IgD-negative memory B cell (primary cell): ENCODE measurements at regions not wholly inside any gene's neighbourhood (a gene's known extent, or its start where the extent isn't known, plus 50 kb on each side); places are given as distances from the start of the nearest gene placed in this dataset.

Source experiments
- H3K27ac Mint-ChIP-seq, 3 donors: one replicate each; pipeline ENCODE4 v1.8.0; 2020 to 2022; ENCODE audit warnings: mild to moderate bottlenecking in 3 of 3, mixed read lengths in 3 of 3, moderate library complexity in 1 of 3
- H3K27me3 Mint-ChIP-seq: one replicate; pipeline ENCODE4 v1.8.0; 2021; ENCODE audit warnings: mixed read lengths
- H3K36me3 Mint-ChIP-seq: one replicate; pipeline ENCODE4 v1.8.0; 2020; ENCODE audit warnings: mild to moderate bottlenecking, mixed read lengths
- H3K4me1 Mint-ChIP-seq, 3 donors: one replicate each; pipeline ENCODE4 v1.8.0; 2020 to 2022; ENCODE audit warnings: mixed read lengths in 3 of 3, mild to moderate bottlenecking in 1 of 3
- H3K4me3 Mint-ChIP-seq, 4 donors: one replicate each; pipeline ENCODE4 v1.8.0; 2020 to 2022; ENCODE audit warnings: mild to moderate bottlenecking in 4 of 4, mixed read lengths in 4 of 4, moderate library complexity in 3 of 4
- H3K9me3 Mint-ChIP-seq, 3 donors: one replicate each; pipeline ENCODE4 v1.8.0; 2020 to 2021; ENCODE audit warnings: mixed read lengths in 3 of 3, mild to moderate bottlenecking in 1 of 3

DNA sequence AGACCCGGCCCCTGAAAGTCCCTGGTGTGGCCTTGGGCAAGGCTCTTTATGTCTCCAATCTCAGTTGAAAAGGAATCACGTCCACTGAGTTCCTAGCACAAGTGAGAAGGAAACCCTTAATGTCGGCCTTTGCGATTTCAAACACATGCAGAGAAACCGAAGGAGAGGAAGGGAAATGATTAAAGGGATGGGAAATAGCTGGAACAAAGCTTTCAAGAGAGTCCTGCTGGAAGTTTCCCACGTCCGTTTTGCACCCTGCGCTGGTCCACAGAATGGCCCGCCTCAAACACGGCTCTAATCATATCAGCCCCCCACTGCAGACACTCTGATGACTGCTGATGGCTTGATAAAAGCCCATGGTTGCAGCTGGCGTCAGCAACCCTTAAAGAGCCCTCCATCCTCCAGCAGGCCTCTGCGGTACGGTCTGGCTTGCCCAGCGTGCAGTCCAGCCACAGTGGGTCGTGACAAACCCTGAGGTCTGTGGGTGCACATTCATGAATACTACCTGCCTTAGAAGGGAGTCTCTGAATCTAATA lies 765.5 kb upstream of the EEF2KMT start:
- Mint-ChIP-seq H3K4me1 (no peaks in the 10 kb centered on the region), H3K36me3 (no peaks in the 10 kb centered on the region), H3K4me3 (no peak overlapping the region), H3K27me3 (no peaks in the 10 kb centered on the region), H3K27ac (no peak overlapping the region), H3K9me3 (peaks cover 5 to 11% (median 9%) of the 10 kb centered on the region in 3 donors)

DNA sequence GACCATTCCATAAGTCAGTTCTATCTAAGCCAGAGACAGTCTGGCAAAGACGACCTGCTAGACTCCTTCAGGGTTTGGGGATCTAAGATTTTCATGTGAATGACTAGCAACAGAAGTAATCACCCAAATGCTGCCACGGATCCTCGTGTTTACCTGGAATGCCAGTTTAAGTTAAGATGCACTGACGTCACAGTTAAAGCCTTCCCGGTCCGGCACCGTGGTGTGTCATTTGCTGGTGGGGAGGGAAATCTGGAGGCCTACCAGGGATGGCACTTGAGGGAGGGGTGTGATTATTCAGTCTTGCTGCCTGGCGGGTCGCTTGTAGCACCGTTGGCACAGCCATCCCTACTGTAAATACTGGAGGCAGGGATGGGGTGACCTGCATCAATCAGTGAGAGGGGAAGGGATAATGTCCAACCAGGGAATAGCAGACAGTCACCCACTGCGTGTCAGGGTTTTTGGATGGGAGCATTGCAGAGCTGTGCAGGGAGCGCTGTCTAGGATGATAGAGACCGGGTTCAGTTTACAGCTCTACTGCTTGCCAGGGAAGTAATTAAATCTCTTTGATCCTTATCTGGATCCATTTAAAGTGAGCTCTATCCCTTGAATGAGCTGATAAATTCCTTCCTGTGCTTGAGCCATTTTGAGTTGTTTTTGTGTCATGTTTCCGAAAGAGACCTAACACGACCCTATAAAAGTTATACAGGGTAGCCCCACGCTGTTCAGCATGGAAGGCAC lies 764.7 kb upstream of the EEF2KMT start:
- H3K36me3 Mint-ChIP-seq, result no peaks in the 10 kb centered on the region
- no peak overlapping the region for H3K4me3 Mint-ChIP-seq
- no peak overlapping the region for H3K27ac Mint-ChIP-seq
- peaks cover 5 to 11% (median 9%) of the 10 kb centered on the region in 3 donors for H3K9me3 Mint-ChIP-seq
- H3K4me1 Mint-ChIP-seq, result no peaks in the 10 kb centered on the region
- H3K27me3 Mint-ChIP-seq, result no peaks in the 10 kb centered on the region

DNA sequence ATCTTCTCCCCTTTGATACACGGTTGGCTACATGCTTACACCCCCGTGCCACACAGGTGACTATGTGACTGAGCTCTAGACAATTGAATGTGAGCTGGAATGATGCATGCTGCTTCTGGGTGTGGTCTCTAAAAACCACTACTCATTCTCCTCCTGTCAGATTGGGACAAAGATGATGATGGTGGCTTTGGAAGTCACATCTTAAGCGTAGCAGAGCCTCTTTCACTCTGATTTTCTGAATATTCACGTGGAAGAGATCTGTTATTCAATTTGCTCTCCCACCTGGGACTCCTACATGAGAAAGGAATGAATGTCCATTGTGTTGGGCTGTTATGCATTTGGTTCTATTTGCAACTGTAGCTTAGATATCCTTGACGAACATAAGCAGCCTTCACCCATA lies 763.6 kb upstream of the EEF2KMT start:
- Mint-ChIP-seq H3K27ac (no peak overlapping the region), H3K27me3 (no peaks in the 10 kb centered on the region), H3K9me3 (peaks cover 3 to 11% (median 5%) of the 10 kb centered on the region in 3 donors), H3K36me3 (no peaks in the 10 kb centered on the region), H3K4me3 (no peak overlapping the region), H3K4me1 (no peaks in the 10 kb centered on the region)

DNA sequence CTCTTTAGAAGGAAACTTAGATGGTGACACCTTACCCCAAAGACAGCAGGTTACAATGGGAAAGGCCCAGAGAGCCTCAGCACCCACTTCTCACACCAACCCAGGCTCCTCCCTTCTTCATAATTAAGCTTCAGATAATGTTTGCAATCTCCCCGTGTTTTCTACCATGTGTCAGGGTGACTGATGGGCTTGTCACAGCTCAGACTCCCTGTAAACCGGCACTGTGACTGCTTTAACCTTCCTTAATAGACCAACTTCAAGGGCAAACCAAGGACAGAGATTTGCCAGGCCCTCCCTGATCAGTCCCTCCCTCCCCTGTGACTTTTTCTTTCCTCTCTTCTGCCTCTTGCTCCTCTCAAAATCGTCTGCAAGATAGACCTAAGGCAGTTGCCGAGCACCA lies 760.6 kb upstream of the EEF2KMT start:
- no peak overlapping the region for H3K4me3 Mint-ChIP-seq
- H3K9me3 Mint-ChIP-seq, result peaks cover 1 to 7% (median 5%) of the 10 kb centered on the region in 3 donors
- H3K4me1 Mint-ChIP-seq, result no peaks in the 10 kb centered on the region

DNA sequence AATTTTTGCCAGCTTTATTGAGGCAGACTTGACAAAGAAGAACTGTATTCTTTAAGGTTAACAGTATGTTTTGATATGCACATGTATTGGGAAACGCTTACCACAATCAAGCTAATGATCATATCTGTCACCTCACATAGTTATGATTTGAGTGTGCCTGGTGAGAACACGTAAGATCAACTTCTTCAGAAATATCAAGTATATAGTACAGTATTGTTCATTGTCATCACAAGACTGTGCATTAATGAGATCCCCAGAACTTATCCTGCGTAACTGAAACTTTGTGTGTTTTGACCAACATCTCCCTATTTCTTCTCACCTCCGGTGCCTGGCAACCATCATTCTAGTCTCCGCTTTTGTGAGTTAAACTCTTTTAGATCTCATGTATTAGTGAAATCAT lies 756.4 kb upstream of the EEF2KMT start:
- Mint-ChIP-seq H3K4me3 (no peak overlapping the region), H3K9me3 (peaks cover 1 to 18% (median 4%) of the 10 kb centered on the region in 3 donors), H3K27ac (no peak overlapping the region), H3K36me3 (no peaks in the 10 kb centered on the region), H3K4me1 (no peaks in the 10 kb centered on the region), H3K27me3 (no peaks in the 10 kb centered on the region)

More for the DNA sequence above, 760.6 kb upstream of the EEF2KMT start:
- H3K36me3 Mint-ChIP-seq, result no peaks in the 10 kb centered on the region
- H3K27me3 Mint-ChIP-seq, result no peaks in the 10 kb centered on the region
- no peak overlapping the region for H3K27ac Mint-ChIP-seq

DNA sequence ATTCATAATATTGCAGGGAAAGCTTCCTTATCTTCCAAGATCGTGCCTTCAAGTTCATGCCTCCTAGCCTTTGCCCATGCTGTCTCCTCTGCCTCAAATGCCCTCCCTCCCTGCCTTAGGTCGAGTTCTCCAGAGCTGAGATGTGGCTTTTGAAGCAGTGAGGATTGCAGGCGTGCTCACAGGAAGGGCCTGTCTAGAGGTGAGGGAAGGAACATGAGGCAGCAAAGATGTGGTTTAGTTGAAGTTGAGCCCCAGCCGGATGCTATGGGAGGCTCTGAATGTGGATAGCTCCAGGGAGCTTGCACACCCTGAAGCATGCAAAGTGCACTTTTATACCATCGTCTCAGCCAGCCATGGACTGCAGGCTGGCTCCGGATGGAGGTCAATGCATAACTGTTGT lies 754.6 kb upstream of the EEF2KMT start:
- Mint-ChIP-seq H3K4me1 (no peaks in the 10 kb centered on the region), H3K4me3 (no peak overlapping the region), H3K27ac (no peak overlapping the region), H3K27me3 (no peaks in the 10 kb centered on the region), H3K9me3 (peaks cover 1 to 18% (median 4%) of the 10 kb centered on the region in 3 donors), H3K36me3 (no peaks in the 10 kb centered on the region)

DNA sequence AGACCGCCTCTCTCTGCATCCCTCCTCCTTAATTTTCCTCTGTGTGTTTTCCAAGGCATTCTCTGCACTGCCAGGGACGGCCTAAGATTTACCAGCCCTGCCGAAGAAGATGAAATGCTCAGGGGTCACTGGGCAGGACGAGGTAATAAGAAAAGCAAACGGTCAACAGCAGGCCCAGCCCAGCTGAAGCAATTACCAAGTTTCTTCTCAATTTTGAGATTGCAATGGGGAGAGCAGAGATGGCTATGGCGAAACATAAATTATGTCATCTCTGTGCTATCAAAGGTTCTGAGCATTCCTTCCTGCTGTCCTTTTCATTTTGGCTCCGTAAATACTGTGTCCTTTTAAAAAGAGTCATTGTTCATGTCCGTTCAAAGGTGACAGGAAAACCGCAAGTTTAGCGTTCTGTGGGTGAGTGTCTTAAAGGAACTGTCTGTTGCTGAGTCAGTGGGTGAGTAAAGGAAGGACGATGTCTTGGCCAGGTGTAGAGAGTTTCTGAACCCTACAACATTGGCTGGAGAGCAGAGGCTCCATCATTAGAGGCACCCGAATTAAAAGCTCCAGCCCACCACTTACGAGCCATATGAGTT lies 753.9 kb upstream of the EEF2KMT start:
- Mint-ChIP-seq H3K9me3 (peaks cover 1 to 18% (median 4%) of the 10 kb centered on the region in 3 donors), H3K4me3 (no peak overlapping the region), H3K36me3 (no peaks in the 10 kb centered on the region), H3K27me3 (no peaks in the 10 kb centered on the region), H3K4me1 (no peaks in the 10 kb centered on the region), H3K27ac (no peak overlapping the region)

DNA sequence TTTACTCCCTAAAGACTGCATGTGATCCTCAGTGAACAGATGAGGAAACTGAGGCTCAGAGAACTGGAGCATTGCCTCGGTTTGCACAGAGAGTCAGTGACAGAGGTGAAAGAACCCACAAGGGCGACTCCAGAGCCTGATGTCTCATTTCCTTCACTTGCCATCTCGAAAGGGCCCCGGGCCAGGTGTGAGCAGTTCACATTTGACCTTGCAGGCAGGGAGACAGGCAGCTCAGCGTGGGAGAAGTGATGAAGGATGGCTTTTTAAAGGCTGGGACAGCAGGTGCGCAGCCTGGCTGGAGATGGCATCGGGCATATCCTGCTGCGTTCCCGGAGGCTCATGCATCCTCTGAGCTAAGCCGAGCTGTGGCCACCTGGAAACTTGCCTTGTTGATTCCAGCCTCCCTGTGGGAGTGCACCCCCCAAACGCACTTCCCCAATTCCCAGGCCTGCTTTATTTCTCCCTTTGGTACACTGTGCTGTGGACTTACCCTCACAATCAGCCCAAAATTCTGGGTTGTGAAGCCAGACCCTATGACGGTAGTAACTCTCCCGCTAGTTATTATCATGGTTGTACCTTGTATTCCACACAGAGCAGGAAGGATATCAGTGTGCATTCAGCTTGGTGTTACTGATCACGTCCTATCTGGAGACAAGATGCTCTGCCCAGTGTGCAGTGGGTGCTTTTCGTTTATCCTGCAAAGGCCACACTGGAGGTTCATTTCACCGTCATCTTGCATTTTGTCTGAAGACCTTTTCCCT lies 753.2 kb upstream of the EEF2KMT start:
- H3K9me3 Mint-ChIP-seq, result peaks cover 1 to 18% (median 4%) of the 10 kb centered on the region in 3 donors
- H3K4me1 Mint-ChIP-seq, result no peaks in the 10 kb centered on the region
- H3K4me3 Mint-ChIP-seq, result no peak overlapping the region
- H3K27ac Mint-ChIP-seq, result no peak overlapping the region
- no peaks in the 10 kb centered on the region for H3K36me3 Mint-ChIP-seq
- no peaks in the 10 kb centered on the region for H3K27me3 Mint-ChIP-seq

DNA sequence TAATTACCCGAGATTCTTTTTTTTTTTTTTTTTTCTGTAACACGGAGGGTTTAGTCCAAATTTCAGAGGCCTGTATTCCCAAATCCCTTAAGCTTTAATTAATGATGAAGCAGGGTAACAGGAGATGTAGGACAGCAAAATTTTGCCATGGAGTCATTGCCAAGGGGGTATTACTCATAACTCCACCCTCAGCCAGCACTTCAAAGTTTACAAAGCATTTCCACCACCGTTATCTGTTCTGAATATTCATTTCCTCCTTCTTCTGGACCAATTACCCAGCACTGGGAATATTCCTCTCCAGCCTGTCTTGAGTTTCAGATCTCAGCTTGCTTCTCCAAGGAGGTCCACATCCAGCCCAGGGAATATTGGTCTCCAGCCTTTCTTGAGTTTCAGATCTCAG lies 747.5 kb upstream of the EEF2KMT start:
- Mint-ChIP-seq H3K4me3 (no peak overlapping the region), H3K27me3 (no peaks in the 10 kb centered on the region), H3K4me1 (no peaks in the 10 kb centered on the region), H3K9me3 (peaks cover 2 to 3% (median 2%) of the 10 kb centered on the region in 3 donors), H3K27ac (no peak overlapping the region), H3K36me3 (no peaks in the 10 kb centered on the region)

DNA sequence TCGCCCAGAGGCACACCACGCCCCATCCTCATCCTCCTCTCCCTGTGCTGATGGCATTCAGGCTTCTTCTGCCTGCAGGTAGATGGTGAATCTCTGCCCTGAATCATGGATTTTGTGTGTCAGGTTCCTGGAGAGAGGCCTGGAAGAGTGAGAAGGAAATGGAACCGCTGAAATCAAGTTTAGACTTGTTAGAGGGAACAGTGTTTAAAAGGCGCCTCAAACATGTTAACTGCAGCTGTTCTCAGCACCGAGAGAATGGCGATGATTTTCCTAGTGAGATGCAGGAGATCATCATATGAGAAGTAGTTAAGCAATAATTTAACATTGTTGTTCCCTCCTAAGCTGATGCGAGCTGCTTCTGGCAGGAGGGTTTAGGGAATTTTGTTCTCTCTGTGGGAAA lies 744.4 kb upstream of the EEF2KMT start:
- H3K9me3 Mint-ChIP-seq, result peaks cover 2 to 6% (median 4%) of the 10 kb centered on the region in 3 donors
- H3K27ac Mint-ChIP-seq, result peak overlapping the region in 1 of 3 donors; percentile 44
- H3K27me3 Mint-ChIP-seq, result no peaks in the 10 kb centered on the region
- H3K36me3 Mint-ChIP-seq, result no peaks in the 10 kb centered on the region
- no peaks in the 10 kb centered on the region for H3K4me1 Mint-ChIP-seq
- peak overlapping the region in 1 of 4 donors; percentile 24 for H3K4me3 Mint-ChIP-seq

DNA sequence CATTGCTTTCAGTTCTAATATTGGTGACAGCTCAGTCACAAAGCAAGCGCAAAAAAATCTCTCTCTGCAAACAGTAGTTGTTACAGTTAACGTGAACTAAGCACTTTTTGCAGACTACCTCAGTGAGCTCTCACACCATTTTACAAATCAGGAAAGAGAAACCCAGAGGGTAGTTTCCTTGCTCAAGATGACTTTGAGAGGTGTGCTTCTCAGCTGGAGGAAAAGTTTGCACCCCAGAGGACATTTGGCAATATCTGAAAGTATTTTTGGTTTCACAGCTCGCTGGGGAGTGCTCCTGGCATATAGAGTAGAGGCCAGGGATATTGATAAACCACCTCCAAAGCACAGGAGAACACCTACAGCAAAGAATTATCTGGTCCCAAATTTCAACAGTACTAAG lies 741.1 kb upstream of the EEF2KMT start:
- H3K4me1 Mint-ChIP-seq, result no peaks in the 10 kb centered on the region
- H3K9me3 Mint-ChIP-seq, result peaks cover 4 to 14% (median 4%) of the 10 kb centered on the region in 3 donors
- H3K27ac Mint-ChIP-seq, result no peak overlapping the region
- no peak overlapping the region for H3K4me3 Mint-ChIP-seq
- H3K27me3 Mint-ChIP-seq, result peaks cover 3% of the 10 kb centered on the region
- H3K36me3 Mint-ChIP-seq, result no peaks in the 10 kb centered on the region

DNA sequence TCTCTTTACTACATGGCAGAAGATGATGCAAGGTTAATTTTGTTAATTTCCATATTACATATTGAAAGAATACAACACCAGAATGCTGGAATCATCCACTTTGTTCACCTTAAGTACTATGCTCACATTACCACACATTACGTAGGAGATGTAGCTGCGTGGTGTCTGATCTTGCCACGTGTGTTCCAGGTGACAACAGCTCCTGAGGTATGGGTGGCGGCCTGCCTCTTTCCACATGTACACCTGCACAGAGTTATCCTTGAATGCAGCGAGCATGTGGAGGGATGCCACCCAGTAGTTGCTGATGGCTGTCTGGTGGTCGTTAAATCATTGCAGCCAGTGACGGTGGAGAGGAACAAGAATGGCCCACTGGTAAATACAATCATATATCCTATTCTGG lies 740.5 kb upstream of the EEF2KMT start:
- Mint-ChIP-seq H3K9me3 (peaks cover 3 to 14% (median 4%) of the 10 kb centered on the region in 3 donors), H3K36me3 (no peaks in the 10 kb centered on the region), H3K27me3 (peaks cover 3% of the 10 kb centered on the region), H3K27ac (no peak overlapping the region), H3K4me3 (no peak overlapping the region), H3K4me1 (no peaks in the 10 kb centered on the region)

DNA sequence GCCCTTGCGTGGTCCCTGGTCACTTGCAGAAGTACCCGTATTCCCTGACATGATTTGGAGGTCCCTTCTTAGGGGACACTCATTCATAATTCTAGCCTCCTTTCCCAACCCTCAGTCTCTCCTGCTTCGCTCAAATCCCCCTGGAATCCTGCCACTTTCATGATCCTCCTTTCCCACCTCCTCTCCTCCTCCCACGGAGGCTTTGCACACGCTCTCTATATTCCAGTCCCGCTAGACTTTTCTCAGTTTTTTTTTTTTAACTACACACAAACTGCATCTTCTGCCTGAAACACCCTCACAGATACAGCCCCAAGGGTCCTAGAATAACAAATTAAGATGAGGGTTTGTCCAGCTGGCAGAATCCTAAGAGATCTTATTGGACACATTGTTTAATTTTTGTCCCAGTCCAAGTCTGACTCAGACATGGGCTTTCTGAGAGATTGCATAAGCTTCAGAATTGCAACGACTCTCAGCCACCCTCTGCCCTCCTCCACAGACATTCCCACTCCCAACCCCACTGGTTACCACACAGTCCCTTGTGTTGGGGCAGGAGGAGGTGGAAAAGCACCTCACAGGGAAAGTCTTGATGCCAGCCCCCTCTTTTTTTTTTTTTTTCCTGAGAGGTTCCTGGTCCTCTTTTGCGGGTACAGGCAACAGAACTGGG lies 739.5 kb upstream of the EEF2KMT start:
- Mint-ChIP-seq H3K36me3 (no peaks in the 10 kb centered on the region), H3K4me1 (no peaks in the 10 kb centered on the region), H3K4me3 (no peak overlapping the region), H3K9me3 (peaks cover 2 to 14% (median 4%) of the 10 kb centered on the region in 3 donors), H3K27ac (peak overlapping the region in 1 of 3 donors; percentile 64), H3K27me3 (peaks cover 3% of the 10 kb centered on the region)

DNA sequence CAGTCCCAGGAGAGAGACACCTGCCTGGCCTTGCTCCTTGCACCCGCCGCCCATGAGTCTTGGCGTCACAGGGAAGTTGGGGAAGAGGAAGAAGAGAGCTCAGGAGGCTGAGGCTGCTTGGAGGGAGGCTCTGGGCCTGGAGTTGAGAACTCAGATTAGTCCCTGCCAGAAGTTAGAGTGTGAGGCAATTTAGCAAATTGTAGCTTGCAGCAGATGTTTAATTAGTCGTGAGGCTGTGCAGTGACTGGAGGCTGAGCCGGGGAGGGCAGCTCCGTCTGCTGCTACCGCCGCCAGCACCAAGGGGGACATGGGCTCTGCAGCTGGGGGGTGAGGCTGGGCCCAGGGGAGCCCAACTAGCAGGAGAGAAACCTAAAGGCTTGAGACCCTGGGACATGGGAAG lies 738.3 kb upstream of the EEF2KMT start:
- no peaks in the 10 kb centered on the region for H3K36me3 Mint-ChIP-seq
- no peak overlapping the region for H3K27ac Mint-ChIP-seq
- no peaks in the 10 kb centered on the region for H3K4me1 Mint-ChIP-seq
- peaks cover 3% of the 10 kb centered on the region for H3K27me3 Mint-ChIP-seq
- H3K9me3 Mint-ChIP-seq, result peaks cover 3 to 14% (median 6%) of the 10 kb centered on the region in 3 donors
- H3K4me3 Mint-ChIP-seq, result no peak overlapping the region

DNA sequence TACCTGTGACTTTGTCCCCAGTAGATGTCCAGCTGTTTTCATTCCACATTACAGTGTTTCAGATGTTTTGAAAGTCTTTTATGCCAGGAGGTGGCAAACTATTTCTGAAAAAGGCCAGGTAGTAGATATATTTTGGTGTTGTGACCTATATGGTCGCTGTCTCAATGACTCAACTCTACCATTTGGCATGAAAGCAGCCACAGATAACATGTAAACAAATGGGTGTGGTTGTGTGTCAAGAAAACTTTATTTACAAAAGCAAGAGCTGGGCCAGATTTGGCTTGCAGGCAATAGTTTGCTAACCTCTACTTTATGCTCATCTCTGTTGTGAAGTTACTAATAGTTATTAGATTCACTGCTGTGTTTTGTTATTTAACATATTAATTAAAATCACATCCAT lies 728.7 kb upstream of the EEF2KMT start:
- no peaks in the 10 kb centered on the region for H3K36me3 Mint-ChIP-seq
- H3K9me3 Mint-ChIP-seq, result peaks cover 6 to 12% (median 8%) of the 10 kb centered on the region in 3 donors
- no peak overlapping the region for H3K4me3 Mint-ChIP-seq

More for the DNA sequence above, 728.7 kb upstream of the EEF2KMT start:
- H3K27ac Mint-ChIP-seq, result no peak overlapping the region
- no peaks in the 10 kb centered on the region for H3K27me3 Mint-ChIP-seq
- H3K4me1 Mint-ChIP-seq, result peaks cover 0 to 1% (median 0%) of the 10 kb centered on the region in 3 donors
